Skeletal muscle cell (primary cell): ENCODE measurements at regions not wholly inside any gene's neighbourhood (a gene's known extent, or its start where the extent isn't known, plus 50 kb on each side); places are given as distances from the start of the nearest gene placed in this dataset.
"Not testable (repeated sequence)": the region's sequence is repeated elsewhere in the genome, so short reads cannot be mapped to it uniquely, and the experiment has no call there.

Source experiments
- DNase-seq: peaks from one replicate; pipeline ENCODE4 v3.0.0-alpha.2; 2010; ENCODE audit warnings: low read depth
- H3K4me3 ChIP-seq: 2 replicates; pipeline ENCODE4 v1.5.1; 2011; ENCODE audit warnings: low read depth, mild to moderate bottlenecking, control low read depth, low read length, moderate library complexity

GRCh38 chr7:84941936-84942335, 244.9 kb downstream of the SEMA3D start:
- no peak overlapping the region for H3K4me3 ChIP-seq
- no peak for DNase-seq

- H3K4me3 ChIP-seq = no peak overlapping the region
- no peak for DNase-seq
These were observed 245.6 kb downstream of the SEMA3D start for GRCh38 chr7:84941291-84941690.

GRCh38 chr7:84939888-84940287, 247.0 kb downstream of the SEMA3D start:
- DNase-seq = no peak
- peak overlapping the region; percentile 19 for H3K4me3 ChIP-seq

- no peak overlapping the region for H3K4me3 ChIP-seq
- no peak for DNase-seq
These were observed 247.4 kb downstream of the SEMA3D start for GRCh38 chr7:84939442-84939841.

GRCh38 chr7:84924353-84924752, 262.5 kb downstream of the SEMA3D start:
- no peak for DNase-seq
- H3K4me3 ChIP-seq = no peak overlapping the region

GRCh38 chr7:84923348-84923747, 263.5 kb downstream of the SEMA3D start:
- H3K4me3 ChIP-seq = no peak overlapping the region
- no peak for DNase-seq

GRCh38 chr7:84921154-84921553, 265.7 kb downstream of the SEMA3D start:
- no peak overlapping the region for H3K4me3 ChIP-seq
- no peak for DNase-seq

GRCh38 chr7:84916973-84917372, 269.9 kb downstream of the SEMA3D start:
- H3K4me3 ChIP-seq, DNase-seq: not testable (repeated sequence)

GRCh38 chr7:84916161-84916560, 270.7 kb downstream of the SEMA3D start:
- no peak overlapping the region for H3K4me3 ChIP-seq
- DNase-seq = no peak

- no peak for DNase-seq
- H3K4me3 ChIP-seq = no peak overlapping the region
These were observed 272.3 kb downstream of the SEMA3D start for GRCh38 chr7:84914598-84914997.

GRCh38 chr7:84913731-84914130, 273.1 kb downstream of the SEMA3D start:
- no peak overlapping the region for H3K4me3 ChIP-seq
- DNase-seq = peak; percentile 2

GRCh38 chr7:84912993-84913635, 273.7 kb downstream of the SEMA3D start:
- no peak overlapping the region for H3K4me3 ChIP-seq
- no peak for DNase-seq

- DNase-seq = no peak
- no peak overlapping the region for H3K4me3 ChIP-seq
These were observed 274.3 kb downstream of the SEMA3D start for GRCh38 chr7:84912537-84912936.

- H3K4me3 ChIP-seq = no peak overlapping the region
- DNase-seq = no peak
These were observed 274.8 kb downstream of the SEMA3D start for GRCh38 chr7:84912018-84912417.

GRCh38 chr7:84911077-84911476, 275.8 kb downstream of the SEMA3D start:
- DNase-seq = no peak
- H3K4me3 ChIP-seq = no peak overlapping the region

GRCh38 chr7:84910322-84910721, 276.5 kb downstream of the SEMA3D start:
- DNase-seq = not testable (repeated sequence)

GRCh38 chr7:84908196-84908793, 278.6 kb downstream of the SEMA3D start:
- no peak overlapping the region for H3K4me3 ChIP-seq
- DNase-seq = no peak

More at GRCh38 chr7:84910322-84910721, 276.5 kb downstream of the SEMA3D start:
- H3K4me3 ChIP-seq = not testable (repeated sequence)

GRCh38 chr7:84906889-84907288, 280.0 kb downstream of the SEMA3D start:
- DNase-seq = no peak

GRCh38 chr7:84904561-84904960, 282.3 kb downstream of the SEMA3D start:
- no peak for DNase-seq
- H3K4me3 ChIP-seq = no peak overlapping the region

More at GRCh38 chr7:84906889-84907288, 280.0 kb downstream of the SEMA3D start:
- no peak overlapping the region for H3K4me3 ChIP-seq

- DNase-seq = no peak
- no peak overlapping the region for H3K4me3 ChIP-seq
These were observed 285.5 kb downstream of the SEMA3D start for GRCh38 chr7:84901366-84901765.

GRCh38 chr7:84900215-84900614, 286.6 kb downstream of the SEMA3D start:
- no peak overlapping the region for H3K4me3 ChIP-seq
- DNase-seq = no peak
